Superior temporal gyrus (tissue), 1 donor: ENCODE measurements at regions not wholly inside any gene's neighbourhood (a gene's known extent, or its start where the extent isn't known, plus 50 kb on each side); places are given as distances from the start of the nearest gene placed in this dataset.

Experiments used
- DNase-seq: peaks from one replicate; pipeline ENCODE4 v3.0.0-alpha.2; 2016; ENCODE audit errors: extremely low spot score

- peak; percentile 40 for DNase-seq
Measured at GRCh38 chr9:32247168-32247567, 137.3 kb upstream of the ACO1 start.

GRCh38 chr9:32248189-32248712 lies 136.2 kb upstream of the ACO1 start:
- DNase-seq = no peak

DNA sequence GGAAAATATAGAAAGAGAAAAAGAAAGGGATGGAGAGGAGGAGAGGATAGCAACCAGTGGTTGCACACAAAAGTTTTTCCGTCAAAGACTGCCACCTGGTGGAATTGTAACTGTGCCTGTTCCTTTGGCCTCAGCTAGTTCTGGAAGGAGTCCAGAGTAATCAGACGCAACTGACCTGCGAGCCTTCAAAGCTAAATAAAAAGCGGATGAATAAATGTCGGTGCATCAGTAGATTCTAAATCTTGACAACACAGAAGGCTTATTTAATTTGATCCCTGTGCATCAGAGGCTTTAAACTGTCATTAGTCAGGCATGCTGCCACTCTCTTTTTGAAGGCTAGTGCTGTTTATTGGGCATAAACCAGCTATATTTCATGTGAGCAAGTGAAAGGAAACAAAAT lies 132.9 kb upstream of the ACO1 start:
- peak; percentile 91 for DNase-seq

DNA sequence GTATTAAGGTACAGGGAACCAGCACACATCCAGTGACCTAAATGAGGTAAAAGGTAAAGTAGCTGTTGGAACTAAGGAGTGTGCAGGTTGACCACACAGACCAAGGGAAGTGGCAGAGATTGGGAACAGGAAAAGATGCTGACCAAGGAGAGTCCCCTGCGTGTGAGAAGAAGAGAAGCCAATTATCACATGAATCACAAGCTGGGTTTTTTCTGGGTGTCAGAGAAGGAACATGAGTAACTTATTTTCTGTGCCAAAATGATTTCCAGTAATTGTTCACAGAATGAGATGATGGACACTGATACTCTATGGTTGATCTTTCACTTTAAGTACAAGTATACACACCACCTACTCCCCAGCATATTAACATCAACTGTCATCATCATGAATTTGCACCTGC lies 130.7 kb upstream of the ACO1 start:
- peak; percentile 12 for DNase-seq

DNA sequence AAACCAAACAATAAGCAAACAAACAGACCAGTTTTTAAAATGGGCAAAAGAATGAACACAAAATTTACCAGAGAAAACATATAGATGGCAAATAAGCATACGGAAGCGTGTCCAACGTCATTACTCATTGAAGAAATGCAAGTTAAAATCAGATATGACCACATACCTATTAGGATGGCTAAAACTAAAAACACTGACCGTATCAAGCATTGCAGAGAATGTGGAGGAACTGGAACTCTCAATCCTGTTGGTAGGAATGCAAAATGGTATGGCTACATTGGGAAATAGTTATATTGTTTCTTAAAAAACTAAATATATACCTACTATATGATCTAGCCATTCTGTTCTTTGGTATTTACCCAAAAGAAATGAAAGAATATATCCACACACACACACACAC lies 129.4 kb upstream of the ACO1 start:
- no peak for DNase-seq

GRCh38 chr9:32258482-32258881 lies 126.0 kb upstream of the ACO1 start:
- no peak for DNase-seq

DNA sequence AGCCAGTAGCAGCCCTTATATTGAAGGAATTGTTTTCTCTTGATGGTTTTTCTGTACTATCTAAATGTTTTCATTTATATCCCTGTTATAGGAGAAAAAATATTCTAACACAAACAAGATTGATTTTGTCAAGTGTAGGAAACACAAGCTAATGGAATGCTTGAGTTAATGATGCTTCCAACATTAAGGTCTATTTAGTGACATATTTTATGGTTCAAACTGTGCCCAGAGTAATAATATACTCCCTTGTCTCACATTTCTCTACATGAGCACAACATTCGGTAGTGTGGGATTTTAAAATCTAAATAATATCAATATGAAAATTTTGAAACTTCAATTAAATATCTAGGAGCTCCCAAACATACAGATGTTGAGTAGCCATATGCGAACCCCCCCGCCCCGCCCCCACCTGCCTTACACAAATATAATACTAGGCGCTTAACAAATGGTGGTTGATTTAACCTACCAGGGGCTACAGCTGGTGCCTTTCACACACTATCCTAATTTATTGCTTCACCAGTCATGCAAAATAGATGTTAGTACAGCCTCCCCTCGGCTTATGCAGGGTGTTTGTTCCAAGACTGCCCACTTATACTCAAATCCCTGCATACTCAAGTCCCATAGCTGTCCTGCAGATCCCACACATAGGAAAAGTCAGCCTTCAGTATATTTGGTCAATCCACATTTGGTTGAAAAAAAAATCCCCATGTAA lies 124.1 kb upstream of the ACO1 start:
- DNase-seq = no peak

- DNase-seq = no peak
Measured at GRCh38 chr9:32264170-32264864, 120.1 kb upstream of the ACO1 start.

DNA sequence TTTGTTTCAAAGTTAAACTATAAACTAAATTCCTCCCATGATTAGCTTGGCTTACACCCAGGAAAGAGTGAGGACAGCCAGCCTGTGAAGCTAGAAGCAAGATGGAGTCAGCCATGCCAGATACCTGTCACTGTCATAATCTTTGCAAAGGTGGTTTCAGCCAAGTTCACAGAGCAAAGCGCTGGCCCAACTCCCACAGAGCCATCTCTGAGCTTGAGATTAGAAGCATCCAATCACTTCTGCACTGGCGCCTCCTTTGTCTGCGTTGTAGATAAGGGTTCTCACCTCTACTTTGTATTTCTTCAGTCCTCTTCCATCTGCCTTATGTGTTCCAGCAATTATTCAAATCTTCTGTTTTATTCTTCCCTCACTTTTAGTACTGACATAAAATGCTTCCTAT lies 119.4 kb upstream of the ACO1 start:
- DNase-seq = no peak

DNA sequence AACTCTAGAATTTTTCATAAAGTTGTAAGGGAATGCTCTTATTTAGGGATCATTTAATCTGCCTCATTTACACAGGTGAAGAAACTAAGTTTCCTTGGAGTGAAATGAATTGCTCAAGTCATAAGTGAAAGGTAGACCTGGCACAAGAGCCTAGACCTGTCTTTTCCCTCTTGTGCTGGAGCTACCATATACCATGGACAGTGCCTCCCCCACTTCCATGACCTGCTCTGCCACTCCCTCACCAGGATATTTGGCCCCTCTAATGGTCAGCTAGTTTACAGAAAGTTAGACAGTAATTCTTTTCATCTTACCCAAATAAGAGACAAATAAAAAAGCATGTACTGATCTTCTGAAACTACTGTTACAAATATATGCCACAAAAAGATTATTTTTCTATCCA lies 105.5 kb upstream of the ACO1 start:
- no peak for DNase-seq

GRCh38 chr9:32289756-32290155 lies 94.7 kb upstream of the ACO1 start:
- no peak for DNase-seq

DNA sequence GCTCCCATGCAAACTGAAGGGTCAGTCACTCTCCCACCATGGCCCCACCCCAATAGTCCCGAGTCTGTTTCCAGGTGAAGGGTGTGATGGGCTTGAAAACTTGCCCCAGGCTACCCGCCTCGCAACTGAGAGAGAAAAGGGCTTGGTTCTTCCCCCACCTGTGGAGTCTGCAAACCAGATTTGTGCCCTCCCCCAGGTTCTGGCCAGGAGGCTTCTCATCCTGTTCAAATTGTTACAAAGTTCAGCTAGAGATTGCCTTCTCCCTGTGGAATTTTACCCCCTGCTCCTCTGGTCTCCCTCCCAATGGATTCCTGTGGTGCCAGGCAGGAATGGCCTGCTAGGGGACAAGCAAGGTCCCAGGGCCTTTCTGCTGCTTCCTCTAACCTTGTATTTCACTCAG lies 93.1 kb upstream of the ACO1 start:
- DNase-seq = no peak

GRCh38 chr9:32292611-32293010 lies 91.8 kb upstream of the ACO1 start:
- DNase-seq = no peak

- DNase-seq = no peak
Measured at GRCh38 chr9:32293091-32293490, 91.4 kb upstream of the ACO1 start.

DNA sequence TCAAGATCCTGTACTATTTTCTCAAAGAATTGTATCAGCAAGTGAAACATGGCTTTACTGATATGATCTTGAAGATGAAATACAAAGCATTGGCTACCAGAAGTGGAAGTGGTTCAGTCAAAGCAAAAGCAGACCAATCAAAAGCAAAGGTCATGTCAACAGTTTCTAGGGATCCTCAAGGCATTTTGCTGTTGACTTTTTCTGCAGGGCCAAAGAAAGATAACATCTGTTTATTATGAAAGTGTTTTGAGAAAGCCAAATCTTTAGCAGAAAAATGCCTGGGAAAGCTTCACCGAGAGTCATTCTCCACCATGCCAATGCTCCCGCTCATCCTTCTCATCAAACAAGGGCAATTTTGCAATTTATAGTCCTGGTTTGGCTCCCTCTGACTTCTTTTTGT lies 90.3 kb upstream of the ACO1 start:
- DNase-seq = no peak

DNA sequence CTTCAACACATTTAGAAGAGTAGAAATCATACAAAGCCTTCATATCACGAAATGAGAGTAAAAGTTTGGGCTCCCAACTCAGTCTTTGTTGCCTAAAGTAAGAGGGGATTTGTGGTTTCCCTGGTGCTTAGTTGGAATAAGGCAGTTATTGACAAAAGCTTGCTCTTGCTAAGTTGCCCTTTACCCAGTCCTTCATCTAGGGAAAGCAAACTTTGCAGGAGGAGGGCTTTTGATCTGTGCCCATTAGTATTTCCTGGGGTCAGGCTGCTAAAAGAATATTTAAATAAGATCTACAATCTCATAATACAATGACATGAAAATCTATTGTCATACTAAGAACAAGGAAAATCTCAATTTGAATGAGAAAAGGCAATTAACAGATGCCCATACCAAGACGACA lies 84.1 kb upstream of the ACO1 start:
- DNase-seq = no peak

DNA sequence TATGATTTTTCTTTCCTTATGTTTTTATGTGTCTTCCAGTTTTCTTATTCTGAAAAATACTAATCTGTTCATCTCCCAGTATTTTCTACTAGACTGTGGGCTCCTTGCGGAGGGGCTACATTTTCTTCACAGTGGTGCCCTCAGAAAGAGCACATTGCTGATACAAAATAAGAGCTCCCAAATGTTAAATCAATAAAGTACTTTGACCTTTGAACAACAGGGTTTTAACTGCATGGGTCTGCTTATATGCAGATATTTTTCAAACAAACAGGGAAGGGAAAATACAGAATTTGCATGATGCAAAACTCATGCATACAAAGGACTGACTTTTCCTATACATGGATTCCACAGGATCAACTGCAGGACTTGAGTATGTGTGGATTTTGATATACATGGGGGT lies 79.9 kb upstream of the ACO1 start:
- no peak for DNase-seq

DNA sequence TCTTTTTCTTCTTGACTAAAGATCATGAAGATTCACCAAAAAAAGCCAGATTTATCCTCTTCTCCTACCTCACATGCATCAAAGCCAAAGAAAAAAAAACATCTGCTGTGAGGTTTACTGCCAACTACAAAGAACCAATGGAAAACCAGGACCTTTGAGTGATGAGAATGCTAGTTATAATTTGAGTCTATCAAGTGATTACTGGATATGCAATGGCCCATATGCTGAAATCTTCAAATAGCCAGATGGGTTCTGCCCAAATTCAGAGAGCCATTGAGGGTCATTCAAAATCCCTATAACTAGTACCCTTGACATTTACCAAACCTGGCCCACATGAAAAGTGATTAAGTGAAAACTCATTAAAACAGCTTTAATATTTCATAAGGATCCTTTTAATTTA lies 78.4 kb upstream of the ACO1 start:
- no peak for DNase-seq

DNA sequence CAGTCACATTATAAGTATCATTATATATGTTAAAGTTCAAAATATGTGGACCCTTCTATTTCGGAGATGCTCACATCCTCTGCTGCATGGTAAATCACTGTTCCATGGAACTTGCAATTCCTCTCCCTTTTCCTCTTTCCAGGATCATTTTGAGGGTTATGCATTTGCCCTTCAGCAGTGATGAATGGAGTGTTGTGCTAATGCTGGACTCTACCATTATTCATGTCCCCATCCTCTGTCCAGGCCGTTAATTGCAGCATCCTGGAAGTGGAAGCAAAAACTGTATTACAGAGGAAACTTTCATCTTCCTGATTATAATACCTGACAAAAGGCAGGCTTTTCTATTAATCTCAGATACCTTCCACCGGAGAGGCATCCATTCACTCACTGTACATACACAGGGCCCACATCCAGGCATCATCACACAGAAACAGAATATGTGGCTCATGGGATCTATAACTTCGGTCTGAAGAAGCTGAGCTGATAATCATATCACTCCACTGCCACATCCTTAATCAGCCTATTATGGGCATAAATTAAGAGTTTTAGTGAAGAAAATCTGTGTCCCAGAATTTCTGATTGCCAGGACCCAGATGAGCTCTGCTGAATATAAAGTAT lies 65.0 kb upstream of the ACO1 start:
- DNase-seq = no peak

- no peak for DNase-seq
Measured at GRCh38 chr9:32322622-32323021, 61.8 kb upstream of the ACO1 start.

DNA sequence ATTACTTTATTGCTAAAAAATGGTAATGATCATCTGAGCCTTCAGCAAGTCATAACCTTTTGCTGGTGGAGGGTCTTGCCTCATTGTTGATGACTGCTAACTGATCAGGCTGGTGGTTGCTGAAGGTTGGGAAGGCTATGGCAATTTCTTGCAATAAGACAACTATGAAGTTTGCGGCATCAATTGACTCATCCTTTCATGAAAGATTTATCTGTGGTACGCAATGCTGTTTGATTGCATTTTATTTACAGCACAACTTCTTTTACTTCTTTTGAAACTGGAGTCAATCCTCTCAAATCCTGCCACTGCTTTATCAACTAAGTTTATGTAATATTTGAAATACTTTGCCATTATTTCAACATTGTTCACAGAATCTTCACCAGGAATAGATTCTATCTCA lies 58.3 kb upstream of the ACO1 start:
- DNase-seq = no peak

- DNase-seq = no peak
Measured at GRCh38 chr9:32331240-32331639, 53.2 kb upstream of the ACO1 start.

DNA sequence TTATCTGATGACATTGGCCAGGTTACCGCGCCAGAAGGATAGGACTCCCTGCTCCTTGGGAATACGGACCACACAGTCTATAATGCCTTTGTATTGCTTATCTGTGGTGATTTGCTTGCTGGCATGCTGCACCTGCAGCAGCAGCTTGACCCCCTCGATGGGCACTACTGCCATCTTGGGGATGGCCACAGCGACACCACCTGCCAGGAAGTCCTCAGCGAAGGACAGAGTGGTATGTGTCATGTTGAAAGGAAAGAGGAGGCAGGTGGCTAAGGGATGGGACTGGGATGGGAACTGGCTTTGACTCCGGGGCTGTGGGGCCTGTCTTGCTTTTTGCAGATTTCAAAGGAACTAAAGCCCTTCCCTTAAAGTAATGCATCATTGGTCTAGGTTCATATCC lies 50.3 kb upstream of the ACO1 start:
- no peak for DNase-seq
